Upper lobe of left lung (tissue), 4 donors: ENCODE measurements at regions not wholly inside any gene's neighbourhood (a gene's known extent, or its start where the extent isn't known, plus 50 kb on each side); places are given as distances from the start of the nearest gene placed in this dataset.

Source experiments
- EP300 ChIP-seq, 4 donors: sonication (generic); formaldehyde crosslinking; IDR thresholded peaks; one replicate each; pipeline ENCODE4 v1.5.1; 2017; ENCODE audit warnings: antibody characterized with exemption in 4 of 4, control low read depth in 2 of 4
- POLR2A ChIP-seq, 4 donors: fragments of 450-650 bp; IDR thresholded peaks; one replicate each; pipeline ENCODE4 v1.5.1; 2016 to 2017; ENCODE audit warnings: antibody characterized with exemption in 4 of 4, mild to moderate bottlenecking in 2 of 4
- POLR2AphosphoS5 ChIP-seq, 2 donors: sonication (generic); formaldehyde crosslinking; IDR thresholded peaks; one replicate each; pipeline ENCODE4 v1.5.1; 2017; ENCODE audit warnings: antibody characterized with exemption in 2 of 2
- TF ChIP-seq, protein P1 (sequence below), 6 experiments: fragments of 450-650 bp in 4 of 6; fragments of 200-600 bp in 2 of 6; sonication (generic) in 2 of 6; IDR thresholded peaks; one replicate each; pipeline ENCODE4 v1.5.1; 2016 to 2019; ENCODE audit warnings: antibody characterized with exemption in 6 of 6

DNA sequence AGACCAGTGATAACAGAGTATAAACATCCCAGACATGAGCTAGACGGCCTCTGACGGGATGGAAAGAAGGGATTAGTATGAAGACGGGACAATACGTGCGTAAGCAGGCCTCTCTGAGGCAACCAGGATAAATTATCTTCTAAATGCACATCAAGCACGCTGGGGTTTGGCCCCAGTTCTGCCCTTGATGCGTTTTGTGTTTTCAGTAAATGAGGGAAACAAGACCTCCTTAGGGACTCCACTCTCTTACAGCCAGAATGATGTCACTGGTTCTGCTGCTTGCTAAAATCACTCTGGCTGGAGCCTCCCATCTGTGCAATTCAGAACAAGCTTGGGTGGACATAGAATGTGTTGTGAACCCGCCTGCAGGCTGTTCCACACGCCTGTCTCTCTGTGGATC, 156.0 kb upstream of the MCTP2 start:
- TF ChIP-seq POLR2A (IDR thresholded peaks at IDR 0.05) (no peak), POLR2AphosphoS5 (IDR thresholded peaks at IDR 0.05) (no peak), EP300 (IDR thresholded peaks at IDR 0.05) (no peak)
- TF ChIP-seq, protein P1, sequence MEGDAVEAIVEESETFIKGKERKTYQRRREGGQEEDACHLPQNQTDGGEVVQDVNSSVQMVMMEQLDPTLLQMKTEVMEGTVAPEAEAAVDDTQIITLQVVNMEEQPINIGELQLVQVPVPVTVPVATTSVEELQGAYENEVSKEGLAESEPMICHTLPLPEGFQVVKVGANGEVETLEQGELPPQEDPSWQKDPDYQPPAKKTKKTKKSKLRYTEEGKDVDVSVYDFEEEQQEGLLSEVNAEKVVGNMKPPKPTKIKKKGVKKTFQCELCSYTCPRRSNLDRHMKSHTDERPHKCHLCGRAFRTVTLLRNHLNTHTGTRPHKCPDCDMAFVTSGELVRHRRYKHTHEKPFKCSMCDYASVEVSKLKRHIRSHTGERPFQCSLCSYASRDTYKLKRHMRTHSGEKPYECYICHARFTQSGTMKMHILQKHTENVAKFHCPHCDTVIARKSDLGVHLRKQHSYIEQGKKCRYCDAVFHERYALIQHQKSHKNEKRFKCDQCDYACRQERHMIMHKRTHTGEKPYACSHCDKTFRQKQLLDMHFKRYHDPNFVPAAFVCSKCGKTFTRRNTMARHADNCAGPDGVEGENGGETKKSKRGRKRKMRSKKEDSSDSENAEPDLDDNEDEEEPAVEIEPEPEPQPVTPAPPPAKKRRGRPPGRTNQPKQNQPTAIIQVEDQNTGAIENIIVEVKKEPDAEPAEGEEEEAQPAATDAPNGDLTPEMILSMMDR (IDR thresholded peaks at IDR 0.05) = no peak
